ENCODE measurements at regions not wholly inside any gene's neighbourhood (a gene's known extent, or its start where the extent isn't known, plus 50 kb on each side); places are given as distances from the start of the nearest gene placed in this dataset.

DNA sequence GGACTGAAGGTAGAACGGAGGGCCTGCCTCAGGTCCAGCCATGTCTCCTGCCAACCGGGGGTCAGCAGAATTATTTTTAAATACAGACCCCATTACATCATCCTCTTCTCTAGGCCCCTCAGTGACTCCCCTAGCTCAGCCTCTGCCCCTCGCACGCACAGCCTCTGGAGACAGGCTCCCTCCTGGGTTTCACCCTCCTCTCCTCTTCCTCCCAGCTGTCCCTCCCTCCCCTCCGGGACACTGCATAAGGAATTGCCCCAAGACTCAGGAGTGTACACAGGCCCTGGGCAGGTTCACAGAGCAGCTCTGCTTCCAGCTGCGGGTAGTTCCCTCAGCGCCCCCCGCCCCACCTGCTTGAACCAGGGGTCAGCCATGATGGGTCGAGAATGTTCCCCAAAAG, 520.2 kb upstream of the MYT1L start:
- TF ChIP-seq CTCF (conservative IDR thresholded peaks at IDR 0.05) (no peak), EZH2 (IDR thresholded peaks at IDR 0.05; ENCODE audit: low read depth) (no peak)

Data from PC-9 (cell line).